ENCODE measurements at regions not wholly inside any gene's neighbourhood (a gene's known extent, or its start where the extent isn't known, plus 50 kb on each side); places are given as distances from the start of the nearest gene placed in this dataset.

- TF ChIP-seq, protein P1, sequence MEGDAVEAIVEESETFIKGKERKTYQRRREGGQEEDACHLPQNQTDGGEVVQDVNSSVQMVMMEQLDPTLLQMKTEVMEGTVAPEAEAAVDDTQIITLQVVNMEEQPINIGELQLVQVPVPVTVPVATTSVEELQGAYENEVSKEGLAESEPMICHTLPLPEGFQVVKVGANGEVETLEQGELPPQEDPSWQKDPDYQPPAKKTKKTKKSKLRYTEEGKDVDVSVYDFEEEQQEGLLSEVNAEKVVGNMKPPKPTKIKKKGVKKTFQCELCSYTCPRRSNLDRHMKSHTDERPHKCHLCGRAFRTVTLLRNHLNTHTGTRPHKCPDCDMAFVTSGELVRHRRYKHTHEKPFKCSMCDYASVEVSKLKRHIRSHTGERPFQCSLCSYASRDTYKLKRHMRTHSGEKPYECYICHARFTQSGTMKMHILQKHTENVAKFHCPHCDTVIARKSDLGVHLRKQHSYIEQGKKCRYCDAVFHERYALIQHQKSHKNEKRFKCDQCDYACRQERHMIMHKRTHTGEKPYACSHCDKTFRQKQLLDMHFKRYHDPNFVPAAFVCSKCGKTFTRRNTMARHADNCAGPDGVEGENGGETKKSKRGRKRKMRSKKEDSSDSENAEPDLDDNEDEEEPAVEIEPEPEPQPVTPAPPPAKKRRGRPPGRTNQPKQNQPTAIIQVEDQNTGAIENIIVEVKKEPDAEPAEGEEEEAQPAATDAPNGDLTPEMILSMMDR (IDR thresholded peaks at IDR 0.05; ENCODE audit: extremely low read depth, missing control alignments) = no peak
Observed at GRCh38 chr10:121661451-121661851, 63.2 kb upstream of the FGFR2 start.

DNA sequence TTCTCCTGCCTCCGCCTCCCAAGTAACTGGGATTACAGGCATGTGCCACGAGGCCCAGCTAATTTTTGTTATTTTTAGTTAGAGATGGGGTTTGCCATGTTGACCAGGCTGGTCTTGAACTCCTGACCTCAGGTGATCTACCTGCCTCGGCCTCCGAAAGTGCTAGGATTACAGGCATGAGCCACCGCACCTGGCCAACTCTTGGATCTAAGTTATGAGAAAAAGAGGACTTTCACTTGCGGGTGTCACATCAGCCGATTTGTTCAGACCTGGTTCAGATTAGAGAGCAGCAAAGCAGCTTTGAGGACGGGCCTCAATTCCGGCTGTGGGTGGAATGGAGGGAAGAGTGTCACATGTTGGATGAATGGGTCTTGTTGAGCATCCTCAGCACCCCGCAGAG is 61.0 kb upstream of the FGFR2 start:
- TF ChIP-seq, protein P1 (IDR thresholded peaks at IDR 0.05; ENCODE audit: extremely low read depth, missing control alignments) = no peak
- no peak for DNase-seq (ENCODE audit: low spot score)

More at GRCh38 chr10:121661451-121661851, 63.2 kb upstream of the FGFR2 start:
- DNase-seq (ENCODE audit: low spot score) = no peak

DNA sequence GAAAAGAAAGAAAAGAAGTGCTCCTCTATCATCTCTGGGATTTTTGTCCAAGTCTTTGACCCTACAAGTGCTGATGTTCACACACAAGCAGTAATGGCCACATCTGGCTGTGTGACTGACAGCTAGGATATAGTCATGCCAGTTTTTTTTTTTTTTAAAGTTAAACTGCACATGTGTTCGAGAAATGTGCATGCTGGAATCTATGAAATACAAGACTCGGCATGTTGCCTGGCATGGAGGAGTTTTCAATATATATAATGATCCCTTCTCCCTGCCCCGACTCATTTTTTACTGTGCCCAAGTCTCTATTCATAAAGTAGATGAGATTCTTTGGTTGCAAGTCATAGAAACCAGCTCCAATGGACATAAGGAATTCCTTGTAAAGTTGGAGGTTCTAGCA is 60.4 kb upstream of the FGFR2 start:
- TF ChIP-seq, protein P1 (IDR thresholded peaks at IDR 0.05; ENCODE audit: extremely low read depth, missing control alignments) = no peak
- no peak for DNase-seq (ENCODE audit: low spot score)

DNA sequence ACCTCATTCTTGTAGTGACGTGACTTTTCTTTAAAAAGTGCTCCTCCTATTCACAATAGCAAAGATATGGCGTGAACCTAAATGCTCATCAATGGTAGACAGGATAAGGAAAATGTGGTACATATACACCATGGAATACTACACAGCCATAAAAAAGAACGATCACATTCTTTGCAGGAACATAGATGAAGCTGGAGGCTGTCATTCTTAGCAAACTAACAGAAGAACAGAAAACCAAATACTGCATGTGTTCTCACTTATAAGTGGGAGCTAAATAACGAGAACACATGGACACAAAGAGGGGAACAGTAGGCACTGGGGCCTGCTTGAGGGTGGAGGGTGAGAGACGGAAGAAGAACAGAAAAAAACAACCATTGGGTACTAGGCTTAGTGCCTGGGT is 59.9 kb upstream of the FGFR2 start:
- TF ChIP-seq, protein P1 (IDR thresholded peaks at IDR 0.05; ENCODE audit: extremely low read depth, missing control alignments) = no peak
- no peak for DNase-seq (ENCODE audit: low spot score)

DNA sequence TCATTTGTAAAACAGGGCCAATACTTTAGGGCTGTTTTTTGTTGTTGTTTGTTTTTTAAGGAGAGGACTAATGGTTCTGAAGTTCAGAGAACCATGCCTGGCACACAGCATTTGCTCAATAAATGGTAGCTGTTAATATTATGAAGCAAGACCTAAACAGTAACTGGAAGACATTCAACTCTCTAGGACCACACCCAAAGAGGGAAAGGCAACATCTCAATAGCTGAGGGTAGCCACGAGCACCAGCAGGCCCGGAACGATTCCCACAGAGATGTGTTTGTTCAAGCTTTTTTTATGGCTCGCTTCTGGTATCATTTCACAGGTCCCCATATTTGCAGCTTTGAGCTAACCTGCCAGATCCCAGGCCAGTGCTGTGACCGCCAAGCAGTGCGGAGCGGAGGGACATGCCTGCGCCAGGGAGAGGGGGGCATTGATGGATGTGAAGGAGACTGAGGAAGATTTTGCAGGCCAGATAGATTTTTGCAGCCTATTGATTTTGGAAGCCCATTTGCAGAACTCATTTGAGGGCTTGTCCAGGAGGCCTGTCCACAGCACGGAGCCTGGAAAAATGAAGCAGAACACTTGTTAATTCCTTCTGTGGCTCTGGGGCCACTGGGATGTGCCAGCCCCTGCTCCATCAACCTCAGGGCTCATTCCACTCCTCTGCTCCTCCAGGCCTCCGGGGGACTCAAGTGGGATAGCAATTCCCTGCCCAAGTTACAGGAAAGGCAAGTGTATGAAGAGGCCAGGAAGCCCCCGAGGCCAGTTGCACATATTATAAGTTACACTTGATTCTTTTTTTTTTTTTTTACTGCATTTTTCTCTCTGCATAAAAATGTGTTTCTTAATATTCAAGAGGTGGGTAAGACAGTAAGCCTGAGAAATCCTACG is 57.3 kb upstream of the FGFR2 start:
- DNase-seq (ENCODE audit: low spot score) = no peak
- TF ChIP-seq, protein P1 (IDR thresholded peaks at IDR 0.05; ENCODE audit: extremely low read depth, missing control alignments) = no peak

DNA sequence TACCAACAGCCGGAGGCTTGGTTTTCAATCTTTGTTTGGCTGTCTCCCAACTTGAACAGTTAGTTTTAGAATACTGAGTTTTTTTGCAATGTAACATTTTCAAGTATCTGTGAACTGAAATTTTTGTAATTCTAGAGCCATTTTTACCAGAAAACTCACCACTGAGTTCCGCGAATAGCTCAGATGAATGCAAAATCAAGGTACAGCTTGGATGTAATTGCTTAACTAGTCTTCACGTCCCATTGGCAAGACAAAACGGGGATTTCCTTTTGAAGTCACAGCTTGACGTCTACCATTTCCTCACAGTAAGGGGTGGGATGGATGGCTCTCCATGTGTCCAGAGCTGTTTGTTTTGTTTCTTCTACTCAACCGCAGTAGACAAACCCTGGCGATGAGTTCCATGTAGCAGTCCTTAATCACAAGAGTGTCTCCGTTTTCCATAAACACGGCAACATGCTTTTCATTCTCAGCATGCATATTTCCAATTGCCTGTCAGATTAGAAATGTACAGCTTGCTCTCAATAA is 55.8 kb upstream of the FGFR2 start:
- TF ChIP-seq, protein P1 (IDR thresholded peaks at IDR 0.05; ENCODE audit: extremely low read depth, missing control alignments) = no peak
- DNase-seq (ENCODE audit: low spot score) = no peak

DNA sequence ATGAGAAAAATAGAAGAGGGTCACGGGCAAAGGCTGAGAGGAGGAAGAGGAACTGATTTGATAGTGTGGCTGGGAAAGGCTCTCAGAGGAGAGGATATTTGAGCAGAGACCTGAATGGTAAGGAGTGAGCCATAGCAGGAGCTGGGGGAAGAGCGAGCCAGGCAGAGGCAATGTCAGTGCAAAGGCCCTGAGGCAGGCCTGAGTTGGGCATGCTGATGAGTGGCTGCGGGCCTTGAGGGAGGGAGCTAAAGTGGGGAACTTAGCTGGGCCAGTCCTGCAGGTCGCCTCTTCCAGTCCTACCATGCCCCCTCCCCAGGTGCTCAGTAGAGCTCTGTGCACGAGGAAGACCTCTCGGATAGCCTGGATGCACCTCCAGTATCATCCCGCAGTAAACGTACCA is 55.4 kb upstream of the FGFR2 start:
- no peak for DNase-seq (ENCODE audit: low spot score)
- TF ChIP-seq, protein P1 (IDR thresholded peaks at IDR 0.05; ENCODE audit: extremely low read depth, missing control alignments) = no peak

All from GM20000 (cell line).